RWPE2 (cell line): ENCODE measurements at regions not wholly inside any gene's neighbourhood (a gene's known extent, or its start where the extent isn't known, plus 50 kb on each side); places are given as distances from the start of the nearest gene placed in this dataset.
A peak's percentile ranks its signal among the peaks of the same experiment; 100 is the strongest.

ENCODE experiments used
- ATAC-seq: fragments of 200-7000 bp; cut with Tn5 transposase; 3 replicates; pipeline ENCODE4 v1.9.1; 2021; ENCODE audit warnings: low read depth
- DNase-seq: peaks from one replicate; pipeline ENCODE4 v3.0.0-alpha.2; 2020; ENCODE audit warnings: low spot score
- H3K27ac ChIP-seq: fragments of 450-650 bp; 2 replicates; pipeline ENCODE4 v1.5.1; 2017; ENCODE audit warnings: mild to moderate bottlenecking; ENCODE audit not compliant: poor library complexity, severe bottlenecking
- H3K27me3 ChIP-seq: fragments of 250-450 bp; sonication (Bioruptor Pico); 2 replicates; pipeline ENCODE4 v1.5.1; 2021; ENCODE audit warnings: mild to moderate bottlenecking, moderate library complexity; ENCODE audit not compliant: insufficient read depth, poor library complexity, severe bottlenecking
- H3K36me3 ChIP-seq: fragments of 250-450 bp; sonication (Bioruptor Pico); 2 replicates; pipeline ENCODE4 v1.5.1; 2020; ENCODE audit warnings: low read depth, mild to moderate bottlenecking, moderate library complexity
- H3K4me1 ChIP-seq: fragments of 250-450 bp; sonication (Bioruptor Pico); 2 replicates; pipeline ENCODE4 v1.5.1; 2021; ENCODE audit warnings: mild to moderate bottlenecking, moderate library complexity; ENCODE audit not compliant: insufficient read depth, poor library complexity, severe bottlenecking
- H3K4me3 ChIP-seq: fragments of 250-450 bp; sonication (Bioruptor Pico); 2 replicates; pipeline ENCODE4 v1.5.1; 2021; ENCODE audit warnings: mild to moderate bottlenecking, moderate library complexity; ENCODE audit not compliant: severe bottlenecking
- H3K9me3 ChIP-seq: fragments of 250-450 bp; sonication (Bioruptor Pico); 2 replicates; pipeline ENCODE4 v1.5.1; 2021; ENCODE audit warnings: mild to moderate bottlenecking, moderate library complexity; ENCODE audit not compliant: severe bottlenecking
- CTCF ChIP-seq: fragments of 450-650 bp; IDR thresholded peaks from one replicate; pipeline ENCODE4 v1.5.1; 2017; ENCODE audit warnings: mild to moderate bottlenecking, moderate library complexity; ENCODE audit not compliant: poor library complexity, severe bottlenecking

- ATAC-seq: no peak
Observed at GRCh38 chr20:60513141-60513540, 554.9 kb downstream of the CDH26 start.

GRCh38 chr20:60516442-60516841 is 558.2 kb downstream of the CDH26 start:
- no peak overlapping the region for H3K27ac ChIP-seq
- TF ChIP-seq CTCF: no peak
- ATAC-seq: no peak
- no peaks in the 10 kb centered on the region for H3K9me3 ChIP-seq
- no peak overlapping the region for H3K4me3 ChIP-seq
- no peak for DNase-seq
- peaks cover 47% of the 10 kb centered on the region for H3K27me3 ChIP-seq
- no peaks in the 10 kb centered on the region for H3K36me3 ChIP-seq
- peaks cover 15% of the 10 kb centered on the region for H3K4me1 ChIP-seq

More at GRCh38 chr20:60513141-60513540, 554.9 kb downstream of the CDH26 start:
- TF ChIP-seq CTCF: no peak
- Histone ChIP-seq H3K27ac (peak overlapping the region; percentile 52), H3K9me3 (no peaks in the 10 kb centered on the region), H3K36me3 (no peaks in the 10 kb centered on the region), H3K4me1 (peaks cover 15% of the 10 kb centered on the region), H3K4me3 (no peak overlapping the region), H3K27me3 (peaks cover 38% of the 10 kb centered on the region)
- no peak for DNase-seq

- TF ChIP-seq CTCF: no peak
- no peaks in the 10 kb centered on the region for H3K9me3 ChIP-seq
- H3K4me3 ChIP-seq: no peak overlapping the region
- H3K27me3 ChIP-seq: peaks cover 62% of the 10 kb centered on the region
- DNase-seq (no peak), ATAC-seq (no peak)
- H3K27ac ChIP-seq: no peak overlapping the region
- peaks cover 1% of the 10 kb centered on the region for H3K4me1 ChIP-seq
- H3K36me3 ChIP-seq: no peaks in the 10 kb centered on the region
Observed at GRCh38 chr20:60518022-60518421, 559.8 kb downstream of the CDH26 start.

- Histone ChIP-seq H3K4me3 (no peak overlapping the region), H3K27me3 (peaks cover 68% of the 10 kb centered on the region), H3K4me1 (no peaks in the 10 kb centered on the region), H3K36me3 (no peaks in the 10 kb centered on the region), H3K9me3 (no peaks in the 10 kb centered on the region), H3K27ac (no peak overlapping the region)
- ATAC-seq: no peak
- no peak for DNase-seq
- no peak for TF ChIP-seq CTCF
Observed at GRCh38 chr20:60525397-60525796, 567.2 kb downstream of the CDH26 start.

- no peaks in the 10 kb centered on the region for H3K36me3 ChIP-seq
- DNase-seq (peak; percentile 46), ATAC-seq (no peak)
- no peaks in the 10 kb centered on the region for H3K9me3 ChIP-seq
- no peak overlapping the region for H3K4me3 ChIP-seq
- peaks cover 67% of the 10 kb centered on the region for H3K27me3 ChIP-seq
- H3K27ac ChIP-seq: no peak overlapping the region
- TF ChIP-seq CTCF: no peak
- H3K4me1 ChIP-seq: no peaks in the 10 kb centered on the region
Observed at GRCh38 chr20:60527656-60528055, 569.4 kb downstream of the CDH26 start.
